ENCODE measurements at regions not wholly inside any gene's neighbourhood (a gene's known extent, or its start where the extent isn't known, plus 50 kb on each side); places are given as distances from the start of the nearest gene placed in this dataset.

DNA sequence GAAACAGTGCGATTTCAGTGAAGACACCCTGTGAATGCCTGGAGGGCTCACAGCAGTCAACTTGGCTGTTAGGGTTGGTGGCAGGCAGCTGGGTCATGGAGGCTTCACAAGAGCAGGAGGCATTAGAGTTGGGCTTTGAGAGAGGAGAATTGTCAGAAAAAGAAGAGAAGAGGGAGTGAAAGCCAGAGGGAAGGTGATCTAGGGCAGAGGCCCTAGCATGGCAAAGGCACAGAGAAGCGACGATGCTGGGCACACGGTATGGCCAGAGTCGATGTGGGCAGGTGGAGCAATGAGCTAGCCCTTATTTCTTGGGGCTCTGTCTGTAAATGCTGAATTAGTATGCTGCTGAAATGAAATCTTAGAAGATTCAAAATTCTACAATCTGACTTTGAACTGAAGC is 52.6 kb upstream of the OLFM4 start:
- DNase-seq: no peak

DNA sequence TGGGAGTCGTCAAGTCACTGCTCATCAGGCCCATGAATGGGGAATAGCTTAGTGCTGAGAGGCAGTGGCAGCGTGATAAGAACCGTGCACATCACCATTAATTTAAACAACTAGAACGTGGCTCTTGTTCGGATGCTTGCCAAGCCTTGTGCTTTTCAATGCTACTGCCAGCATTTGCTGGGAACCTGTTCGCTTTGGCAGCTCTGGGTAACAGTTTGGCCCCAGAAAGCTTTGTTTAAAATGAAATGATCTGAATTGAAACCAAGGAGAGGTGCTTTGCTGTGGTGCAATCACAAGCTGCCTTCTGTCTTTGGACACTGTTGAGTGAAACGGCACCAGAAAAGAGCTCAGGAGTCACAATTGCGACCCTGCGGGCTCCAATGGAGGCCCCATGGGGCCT is 53.5 kb upstream of the OLFM4 start:
- no peak for DNase-seq

DNA sequence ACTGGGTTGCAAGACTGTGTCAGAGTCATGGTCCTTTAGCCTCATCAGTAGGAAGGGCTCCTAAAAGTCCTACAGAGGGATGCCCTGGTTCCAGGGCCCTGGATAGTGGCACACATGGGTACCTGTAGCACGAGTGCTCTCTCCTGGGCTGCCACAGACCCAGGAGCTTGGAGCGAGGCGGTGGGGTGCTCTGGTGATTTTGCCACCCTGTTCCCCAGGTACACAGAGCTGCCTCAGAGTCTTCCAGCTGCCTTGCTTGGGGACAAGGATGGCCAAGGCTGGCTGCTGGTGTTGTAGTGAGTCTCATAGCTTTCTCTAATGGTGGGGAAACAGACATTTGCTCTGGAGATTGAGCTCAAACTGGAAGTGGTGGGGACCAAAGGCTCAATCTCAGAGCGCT is 53.9 kb upstream of the OLFM4 start:
- DNase-seq: no peak

DNA sequence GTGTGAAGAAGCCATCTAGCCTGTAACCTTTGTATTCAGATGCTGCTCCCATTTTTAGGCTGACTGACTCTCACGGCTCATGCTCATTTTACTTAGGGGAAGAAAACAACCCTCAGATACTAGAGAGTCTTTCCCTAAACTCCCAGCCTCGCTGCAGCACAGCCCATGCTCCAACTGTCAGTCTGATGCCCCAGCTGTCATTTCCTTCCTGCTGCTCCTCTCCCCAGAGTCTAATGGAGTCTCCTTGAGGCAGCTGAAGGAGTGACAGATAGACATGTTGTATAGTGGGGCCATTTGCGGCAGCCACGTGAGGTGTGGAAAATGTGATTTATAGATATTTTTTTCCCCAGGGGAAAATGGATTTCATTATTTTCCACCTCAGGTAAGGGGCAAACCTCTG is 59.2 kb upstream of the OLFM4 start:
- no peak for DNase-seq

DNA sequence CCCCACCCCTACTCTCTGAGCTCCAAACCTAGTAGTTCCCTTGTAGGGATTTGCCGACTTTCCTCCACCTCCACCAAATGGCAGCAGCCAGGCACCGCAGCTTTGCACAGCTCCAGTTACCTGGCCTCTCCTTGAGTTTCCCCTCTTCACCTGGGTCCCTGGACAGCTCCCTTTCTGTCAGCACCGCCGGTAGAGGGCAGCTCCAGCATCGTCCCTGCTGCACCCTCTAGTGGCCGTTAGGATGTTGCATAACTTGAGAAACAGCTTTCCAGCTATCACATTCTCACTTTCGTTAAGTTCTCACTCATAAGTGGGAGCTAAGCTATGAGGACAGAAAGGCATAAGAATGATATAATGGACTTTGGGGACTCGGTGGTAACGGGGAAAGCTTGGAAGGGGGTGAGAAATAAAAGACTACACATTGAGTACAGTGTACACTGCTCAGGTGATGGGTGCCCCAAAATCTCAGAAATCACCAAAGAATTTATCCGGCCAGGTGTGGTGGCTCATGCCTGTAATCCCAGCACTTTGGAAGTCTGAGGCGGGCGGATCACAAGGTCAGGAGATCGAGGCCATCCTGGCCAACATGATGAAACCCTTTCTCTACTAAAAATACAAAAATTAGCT is 60.4 kb upstream of the OLFM4 start:
- peak; percentile 10 for DNase-seq

DNA sequence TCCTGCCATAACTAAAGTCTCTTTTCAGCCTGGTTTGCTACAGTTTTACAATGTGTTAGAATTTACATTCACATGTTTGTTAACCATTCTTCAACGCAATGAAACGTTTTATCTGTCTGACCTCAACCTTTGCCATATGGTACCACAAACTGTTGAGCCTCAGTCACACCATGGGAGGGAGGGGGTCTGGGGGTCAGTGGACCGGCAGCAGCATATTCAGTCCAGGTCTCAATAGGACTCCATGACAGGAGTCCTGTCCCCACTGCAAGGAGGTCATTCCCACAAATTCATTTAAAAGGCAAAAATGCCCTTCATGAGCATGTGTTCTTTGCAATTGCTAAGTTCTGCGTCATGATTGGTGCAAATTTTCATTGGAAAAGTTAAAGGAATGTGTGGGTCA is 66.6 kb upstream of the OLFM4 start:
- no peak for DNase-seq

DNA sequence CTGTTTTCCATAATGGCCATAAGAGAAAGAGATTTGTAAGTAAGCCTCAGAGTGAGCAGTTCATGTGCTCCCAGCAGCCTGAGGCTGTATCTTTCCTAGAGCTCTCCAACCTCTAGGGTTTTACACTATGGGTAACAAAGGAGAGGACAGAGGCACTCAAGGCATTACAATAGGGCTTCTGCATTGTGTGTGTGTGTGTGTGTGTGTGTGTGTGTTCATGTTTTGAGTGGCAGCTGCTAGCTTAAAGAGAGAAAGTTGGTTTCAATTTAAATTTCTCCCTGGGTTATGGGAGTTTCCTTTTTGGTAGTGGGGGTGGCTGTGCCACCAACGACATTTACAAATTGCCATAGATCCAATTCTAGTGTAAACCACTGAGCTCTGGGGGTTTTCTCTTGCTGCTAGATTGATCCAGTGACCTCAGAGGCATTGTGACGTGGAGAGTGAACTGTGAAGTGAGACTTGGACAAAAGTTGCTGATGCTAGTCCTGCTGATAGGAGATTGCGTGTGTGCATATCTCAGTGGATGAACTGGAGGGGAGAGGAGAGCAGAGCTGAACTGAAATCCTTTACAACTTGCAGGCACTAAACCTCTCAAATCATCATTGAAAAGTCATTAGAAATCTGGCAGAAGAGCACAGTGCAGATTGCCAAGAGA is 67.2 kb upstream of the OLFM4 start:
- DNase-seq: no peak

DNA sequence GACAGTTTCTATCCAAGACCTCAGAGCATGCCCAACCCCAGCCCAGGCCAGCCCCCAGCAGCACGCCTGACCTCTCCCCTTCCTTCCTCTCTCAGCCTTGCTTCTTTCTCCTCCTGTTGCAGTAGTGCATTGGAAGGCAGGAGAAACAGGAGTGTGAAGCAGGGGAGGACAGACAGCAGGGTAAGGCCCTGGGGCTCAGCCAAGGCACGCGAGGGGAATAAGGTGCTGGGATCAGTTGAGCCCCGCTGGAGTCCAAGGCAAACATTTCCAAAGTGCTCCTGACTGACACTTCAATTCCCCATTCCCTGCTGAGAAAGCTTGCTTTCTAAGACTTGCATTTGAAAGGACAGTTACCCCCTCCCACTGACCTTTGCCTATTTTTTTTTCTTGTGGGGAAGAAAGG is 73.1 kb upstream of the OLFM4 start:
- no peak for DNase-seq

DNA sequence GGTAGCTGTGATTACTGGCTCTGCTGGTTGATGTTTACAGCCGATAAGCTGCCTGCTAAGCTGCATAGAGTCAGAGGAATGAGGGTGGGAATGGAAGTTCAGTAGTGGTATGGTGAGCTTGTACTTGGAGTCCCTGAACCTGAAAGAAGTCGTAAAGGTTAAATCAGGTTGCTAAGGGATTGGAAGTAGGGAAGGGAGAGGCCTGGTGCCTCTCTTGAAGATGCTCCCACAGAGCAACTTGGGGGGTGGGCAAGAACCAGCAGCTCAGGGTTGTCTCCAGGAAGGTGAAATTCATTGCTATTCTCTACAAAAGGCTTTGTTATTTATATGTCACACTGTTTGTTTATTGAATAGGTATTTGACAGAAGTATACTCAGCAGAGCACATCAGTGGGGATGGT is 73.8 kb upstream of the OLFM4 start:
- DNase-seq: no peak

DNA sequence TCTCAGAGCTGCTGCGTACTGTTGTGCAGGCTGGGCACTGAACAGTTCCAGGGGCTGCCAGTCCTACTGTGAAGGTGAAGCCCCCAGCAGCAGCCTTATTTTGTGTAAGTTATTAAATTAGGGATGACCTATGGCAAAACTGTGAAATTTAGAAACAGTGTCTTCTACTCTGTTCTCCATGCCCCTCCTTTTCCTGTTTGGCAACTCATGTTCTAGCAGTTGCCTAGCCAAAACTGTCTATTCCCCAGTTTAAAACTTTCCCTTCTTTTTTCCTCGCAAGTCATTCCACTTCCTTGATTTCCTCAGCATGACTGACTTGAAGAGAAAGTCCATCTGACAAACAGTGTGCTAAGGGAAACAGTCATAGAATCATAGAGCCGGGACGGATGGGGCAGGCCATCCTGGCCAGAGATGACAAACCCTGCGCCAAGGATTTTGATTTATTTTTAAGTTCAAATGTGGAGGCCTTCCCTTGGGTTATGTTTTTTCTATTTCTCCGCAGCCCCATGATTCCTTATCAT is 78.1 kb upstream of the OLFM4 start:
- no peak for DNase-seq

DNA sequence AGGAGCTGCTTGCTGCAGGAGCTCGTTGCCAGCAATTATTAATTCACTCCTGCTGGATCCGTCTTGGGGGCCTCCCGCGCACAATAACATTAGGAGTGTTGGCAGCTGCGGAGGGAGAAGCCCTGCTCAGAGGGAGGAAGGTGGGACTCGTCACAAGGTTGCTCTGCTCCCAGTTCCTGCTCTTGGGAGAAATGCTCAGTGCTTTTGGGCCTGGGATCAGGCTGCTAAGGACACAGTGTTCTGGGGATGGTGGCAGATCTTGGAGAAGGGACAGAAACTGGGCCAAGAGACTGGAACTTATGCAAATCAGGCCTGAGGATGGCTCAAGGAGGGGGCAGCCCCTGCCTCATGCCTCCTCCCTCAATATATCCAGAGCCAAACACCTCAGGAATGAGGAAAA is 78.9 kb upstream of the OLFM4 start:
- DNase-seq: no peak

DNA sequence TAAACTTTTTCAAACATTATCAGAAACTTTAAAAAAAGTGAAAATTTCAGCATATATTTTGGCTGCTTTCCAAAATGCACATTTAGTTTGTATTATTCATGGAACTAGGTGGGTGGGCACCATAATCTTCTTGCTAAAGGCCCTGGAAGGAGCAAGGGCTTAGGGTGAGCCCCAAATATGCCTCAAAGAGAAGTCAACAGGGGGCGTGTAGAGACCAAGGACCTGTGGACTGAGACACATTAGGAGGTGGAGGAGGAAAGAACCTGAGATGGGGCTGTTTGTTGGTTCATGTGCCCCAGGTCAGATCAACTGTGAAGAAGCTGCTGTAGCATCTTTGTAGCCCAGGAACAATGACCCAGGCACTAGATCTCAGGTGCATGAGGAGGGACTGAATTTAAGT is 79.6 kb upstream of the OLFM4 start:
- DNase-seq: no peak

DNA sequence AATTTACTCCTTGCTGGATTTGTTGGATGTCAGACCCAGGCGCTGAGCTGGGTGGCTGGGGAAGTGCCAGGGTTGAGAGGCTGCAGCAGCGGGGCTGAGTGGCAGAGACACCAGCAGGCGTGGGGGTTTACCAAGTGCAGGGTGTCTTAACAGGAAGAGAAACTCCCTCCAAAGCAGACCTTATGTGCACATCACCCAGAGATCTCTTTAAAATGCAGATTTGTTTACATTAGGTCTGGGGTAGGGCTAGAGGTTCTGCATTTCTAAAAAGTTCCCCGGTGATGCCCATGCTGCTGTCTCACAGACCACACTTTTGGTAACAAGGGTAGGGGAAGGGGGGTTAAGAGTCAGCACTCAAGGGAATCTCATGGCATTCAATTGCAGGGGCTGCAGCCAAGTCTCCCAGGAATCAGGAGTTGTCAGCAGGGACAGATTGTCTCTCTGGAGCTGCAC is 80.7 kb upstream of the OLFM4 start:
- DNase-seq: no peak

DNA sequence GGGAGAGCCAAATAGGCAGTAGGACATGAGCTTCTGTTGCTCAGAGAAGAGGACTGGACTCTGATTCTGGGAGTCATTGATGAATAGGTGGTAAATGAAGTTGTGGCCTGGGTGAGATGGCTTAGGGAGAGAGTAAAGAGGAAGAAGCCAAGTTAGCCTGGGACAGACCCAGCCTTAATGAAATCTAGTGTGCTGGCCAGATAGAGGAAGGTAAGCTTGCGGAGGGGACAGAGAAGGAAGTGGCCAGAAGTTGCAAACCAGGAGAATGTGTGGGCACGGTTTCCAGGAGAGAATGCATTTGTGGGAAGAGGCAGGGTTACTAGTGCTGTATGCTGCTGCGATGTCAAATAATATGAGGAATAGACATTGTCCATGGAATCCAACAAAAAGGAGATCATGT is 83.3 kb upstream of the OLFM4 start:
- no peak for DNase-seq

DNA sequence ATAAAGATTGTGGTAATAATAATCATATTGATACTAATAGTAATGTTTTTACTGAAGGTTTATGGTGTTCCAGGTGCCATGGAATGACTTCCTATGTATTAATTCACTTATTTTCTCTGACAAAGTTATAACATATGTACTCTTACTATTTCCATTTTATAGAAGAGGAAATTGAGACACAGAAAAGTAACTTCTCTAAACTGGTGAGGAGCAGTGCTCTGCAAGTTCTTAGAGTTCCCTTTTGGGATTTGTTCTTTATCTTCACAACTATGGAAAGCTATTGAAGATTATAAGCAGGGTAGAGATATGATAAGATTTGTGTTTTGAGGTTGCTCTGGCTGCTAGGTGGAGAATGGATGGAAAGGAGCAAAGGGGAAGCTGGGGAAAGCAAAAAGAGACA is 83.9 kb upstream of the OLFM4 start:
- no peak for DNase-seq

DNA sequence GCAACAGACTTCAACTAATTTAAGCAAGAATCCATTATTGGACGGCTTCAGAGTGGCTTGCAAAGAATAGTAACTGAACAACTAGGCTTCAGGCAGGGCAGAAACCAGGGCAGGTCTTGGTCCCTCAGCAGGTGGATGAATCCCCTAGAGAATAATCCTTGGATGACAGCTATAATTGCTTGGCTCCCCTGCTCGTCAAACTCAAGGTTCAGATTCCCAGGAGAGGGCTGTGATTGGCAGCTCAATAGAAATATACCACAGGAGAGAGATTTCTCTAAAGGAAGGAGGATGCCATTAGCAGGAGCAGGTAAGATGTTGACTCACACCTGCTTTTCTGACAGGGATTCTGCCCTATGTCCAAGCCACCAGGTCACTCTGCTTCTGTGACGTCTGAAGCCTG is 89.6 kb upstream of the PCDH8 start:
- DNase-seq: no peak

DNA sequence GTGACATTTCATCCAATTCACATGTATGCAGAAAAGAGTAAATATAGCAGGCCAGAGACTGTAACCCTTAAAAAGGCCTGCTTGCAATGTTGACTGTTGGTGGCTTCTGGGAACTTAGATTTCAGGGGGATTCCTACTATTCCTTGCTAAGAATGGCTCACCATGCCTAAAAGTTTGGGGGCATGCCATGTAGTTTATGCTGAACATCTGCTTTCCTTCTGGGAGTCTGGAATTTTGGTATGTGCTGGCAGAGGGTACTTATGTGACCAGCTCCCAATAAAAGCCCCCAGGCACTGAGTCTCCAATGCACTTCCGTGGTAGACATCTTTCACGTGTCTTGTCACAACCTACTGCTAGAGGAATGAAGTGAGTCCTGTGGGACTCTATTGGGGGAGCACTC is 88.4 kb upstream of the PCDH8 start:
- no peak for DNase-seq

DNA sequence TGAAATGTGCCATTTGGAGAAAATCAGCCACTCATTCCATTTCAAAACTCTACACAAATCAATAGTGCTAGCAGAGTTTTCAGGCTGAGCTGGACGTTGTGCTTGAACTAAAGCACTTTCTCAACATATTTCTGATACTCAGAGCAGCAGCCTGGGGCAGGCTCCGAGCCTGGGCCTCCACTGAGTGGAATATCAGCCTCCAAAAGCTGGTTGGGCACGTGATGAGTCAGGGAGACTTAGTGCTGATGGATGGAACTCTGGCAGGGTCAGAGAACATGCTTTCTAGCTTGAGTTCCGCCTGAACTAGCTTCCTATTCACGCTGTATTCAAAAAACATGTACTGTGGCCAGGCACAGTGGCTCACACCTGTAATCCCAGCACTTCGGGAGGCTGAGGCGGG is 85.8 kb upstream of the PCDH8 start:
- DNase-seq: no peak

DNA sequence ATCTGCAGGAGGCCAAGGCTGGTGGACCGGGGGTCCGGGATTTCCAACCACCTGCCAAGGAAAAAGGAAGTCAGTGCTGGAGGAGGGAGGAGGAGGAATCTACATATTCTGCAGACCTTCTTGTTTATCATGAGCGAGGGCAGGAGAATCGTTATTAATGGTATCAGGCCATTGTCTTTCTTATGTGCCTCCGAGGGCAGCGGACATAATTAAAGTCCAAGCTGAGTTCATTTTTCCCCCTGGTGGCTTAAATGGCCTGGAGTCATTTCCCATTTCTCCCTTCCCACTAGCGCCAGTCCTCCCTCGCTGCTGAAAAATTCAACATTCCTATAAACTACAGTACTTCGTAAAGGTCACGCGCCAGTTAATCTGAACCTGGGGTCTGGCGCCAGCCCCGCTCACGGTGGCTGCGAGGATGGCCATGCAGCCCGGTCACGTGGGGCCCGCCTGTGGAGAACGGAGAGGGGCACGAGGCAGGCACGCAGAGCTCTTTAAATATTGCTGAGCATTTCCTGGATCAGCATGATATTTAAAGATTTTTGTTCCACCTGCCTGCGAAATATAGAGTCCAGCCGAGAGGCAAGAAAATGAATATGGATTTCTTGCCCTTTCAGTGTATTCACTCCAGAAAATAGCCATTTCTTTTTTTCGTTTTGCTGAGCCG is 85.2 kb upstream of the PCDH8 start:
- DNase-seq: no peak

DNA sequence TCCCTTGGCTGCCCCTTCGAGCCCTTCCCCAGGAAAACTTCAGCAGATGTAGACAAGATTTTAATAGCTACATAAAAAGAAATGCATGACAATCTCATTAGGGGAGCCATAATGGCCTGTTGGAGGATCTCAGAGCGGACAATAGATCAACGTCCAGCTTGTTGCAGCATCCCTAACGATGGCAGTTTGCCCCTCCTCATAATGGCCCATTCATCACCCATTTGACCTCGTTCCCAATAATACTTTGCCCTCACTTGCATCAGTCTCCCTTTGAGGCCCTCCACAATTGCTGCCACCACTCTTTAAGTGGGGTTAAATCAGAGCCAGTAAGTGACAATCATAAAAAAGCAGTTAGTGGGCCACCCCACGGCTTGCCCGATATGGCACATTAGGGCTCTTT is 84.7 kb upstream of the PCDH8 start:
- no peak for DNase-seq

DNA sequence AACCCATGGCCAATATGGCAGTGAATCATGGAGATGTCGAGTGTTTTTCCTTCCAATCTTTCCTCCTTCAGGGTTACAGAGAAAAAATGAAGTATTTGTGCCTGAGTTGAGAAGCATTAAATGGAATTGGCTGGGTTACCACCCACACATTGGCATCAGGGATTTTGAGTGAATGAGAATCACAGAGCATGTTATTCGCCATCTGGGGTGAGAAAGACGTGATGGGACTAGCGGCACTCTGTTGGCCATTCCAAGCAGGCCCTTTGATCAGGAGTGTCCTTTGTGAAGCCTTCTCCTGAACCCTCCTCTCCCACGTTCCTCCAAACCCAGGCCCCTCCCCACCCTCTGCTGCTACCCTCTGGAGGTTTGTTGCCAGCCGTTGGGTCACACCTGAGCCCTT is 84.2 kb upstream of the PCDH8 start:
- DNase-seq: no peak

DNA sequence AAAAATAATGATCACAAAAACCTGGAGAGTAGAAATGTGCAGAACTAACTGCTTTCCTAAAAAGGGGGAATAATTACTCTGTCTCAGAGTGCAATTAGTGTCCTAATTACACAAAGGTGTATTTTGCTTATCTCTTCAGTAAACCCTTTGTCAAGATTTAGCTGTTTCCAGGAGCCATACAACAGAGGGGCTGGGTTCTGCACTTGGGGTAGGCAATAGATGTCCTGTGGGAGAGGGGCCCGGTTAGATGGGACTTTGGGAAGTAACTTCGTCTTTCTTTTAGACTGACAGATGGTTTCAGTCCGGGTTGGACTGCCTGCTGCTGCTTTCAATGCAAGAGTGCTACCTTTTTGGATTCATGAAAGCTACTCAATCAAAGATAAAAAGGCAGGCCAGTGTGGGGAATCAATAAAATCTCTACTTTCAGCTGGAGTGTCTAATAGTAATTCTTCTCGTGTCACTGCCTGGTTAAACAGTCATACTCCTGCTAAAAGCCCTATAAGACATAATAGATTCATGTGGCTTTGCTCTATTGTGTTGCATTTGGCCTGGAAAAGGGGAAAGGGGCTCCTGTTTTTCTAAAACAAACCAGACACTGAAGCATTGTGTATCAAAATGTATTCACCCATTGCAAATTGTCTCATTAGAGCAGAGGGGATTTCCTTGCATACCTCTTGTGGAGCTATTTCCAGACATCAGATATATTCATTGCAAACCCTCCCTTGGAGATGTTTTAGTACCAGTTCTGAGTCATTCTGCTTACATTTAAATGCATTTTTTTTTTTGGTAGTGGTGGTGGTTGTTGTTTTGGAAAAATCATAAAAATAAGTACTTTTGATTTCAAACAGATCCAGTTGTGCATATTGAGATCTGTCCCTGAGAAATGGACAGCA is 83.3 kb upstream of the PCDH8 start:
- DNase-seq: no peak

DNA sequence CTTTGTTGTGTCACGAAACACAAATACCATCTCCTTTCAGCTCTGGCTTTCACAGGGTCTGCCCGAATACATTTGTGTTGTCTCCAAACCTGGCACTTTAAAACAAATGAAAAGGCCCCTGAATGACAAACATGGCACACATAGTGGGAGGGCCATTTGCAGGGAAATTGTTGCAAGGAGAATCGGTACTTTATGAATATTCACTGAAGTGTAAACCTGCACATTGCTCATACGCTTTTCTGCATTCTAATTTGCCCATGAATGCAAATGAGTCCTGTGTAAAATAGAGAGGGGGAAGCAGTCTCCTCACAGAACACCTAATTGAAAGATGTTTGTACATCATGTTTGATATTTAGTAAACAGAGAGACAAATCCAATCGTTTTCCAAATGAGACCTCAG is 82.7 kb upstream of the PCDH8 start:
- no peak for DNase-seq
